ENCODE measurements at regions not wholly inside any gene's neighbourhood (a gene's known extent, or its start where the extent isn't known, plus 50 kb on each side); places are given as distances from the start of the nearest gene placed in this dataset.
"Not testable (repeated sequence)": the region's sequence is repeated elsewhere in the genome, so short reads cannot be mapped to it uniquely, and the experiment has no call there.

GRCh38 chr14:27831978-27832377, 934.6 kb upstream of the FOXG1 start:
- not testable (repeated sequence) for H3K4me1 Mint-ChIP-seq; DNase-seq; H3K27me3 Mint-ChIP-seq; ATAC-seq; H3K36me3 Mint-ChIP-seq (ENCODE audit: low read depth); H3K4me3 Mint-ChIP-seq; H3K9me3 Mint-ChIP-seq; H3K27ac Mint-ChIP-seq

- H3K4me1 Mint-ChIP-seq; H3K36me3 Mint-ChIP-seq (ENCODE audit: low read depth): not testable (repeated sequence)
Observed at GRCh38 chr14:27833001-27833400, 933.6 kb upstream of the FOXG1 start.

GRCh38 chr14:27836386-27836785, 930.2 kb upstream of the FOXG1 start:
- no peak overlapping the region for H3K4me3 Mint-ChIP-seq
- H3K27me3 Mint-ChIP-seq, result no peaks in the 10 kb centered on the region
- H3K9me3 Mint-ChIP-seq, result no peaks in the 10 kb centered on the region
- H3K4me1 Mint-ChIP-seq, result no peaks in the 10 kb centered on the region
- H3K36me3 Mint-ChIP-seq (ENCODE audit: low read depth), result no peaks in the 10 kb centered on the region
- DNase-seq, result no peak
- no peak overlapping the region for H3K27ac Mint-ChIP-seq
- no peak for ATAC-seq

More at GRCh38 chr14:27833001-27833400, 933.6 kb upstream of the FOXG1 start:
- not testable (repeated sequence) for ATAC-seq, H3K27me3 Mint-ChIP-seq, H3K4me3 Mint-ChIP-seq, H3K27ac Mint-ChIP-seq, DNase-seq, H3K9me3 Mint-ChIP-seq

- Mint-ChIP-seq H3K4me3 (no peak overlapping the region), H3K27ac (no peak overlapping the region), H3K9me3 (peaks cover 13% of the 10 kb centered on the region), H3K27me3 (no peaks in the 10 kb centered on the region), H3K36me3 (ENCODE audit: low read depth) (no peaks in the 10 kb centered on the region), H3K4me1 (no peaks in the 10 kb centered on the region)
- no peak for ATAC-seq
- no peak for DNase-seq
Observed at GRCh38 chr14:27845241-27845850, 921.2 kb upstream of the FOXG1 start.

GRCh38 chr14:27845902-27846301, 920.7 kb upstream of the FOXG1 start:
- Mint-ChIP-seq H3K27ac (no peak overlapping the region), H3K27me3 (no peaks in the 10 kb centered on the region), H3K4me3 (no peak overlapping the region), H3K4me1 (no peaks in the 10 kb centered on the region), H3K36me3 (ENCODE audit: low read depth) (no peaks in the 10 kb centered on the region), H3K9me3 (peaks cover 13% of the 10 kb centered on the region)
- no peak for ATAC-seq
- no peak for DNase-seq

- H3K4me1 Mint-ChIP-seq; ATAC-seq; H3K27ac Mint-ChIP-seq; H3K27me3 Mint-ChIP-seq; DNase-seq; H3K36me3 Mint-ChIP-seq (ENCODE audit: low read depth); H3K4me3 Mint-ChIP-seq: not testable (repeated sequence)
- peaks cover 19% of the 10 kb centered on the region for H3K9me3 Mint-ChIP-seq
Observed at GRCh38 chr14:27847480-27847879, 919.1 kb upstream of the FOXG1 start.

- not testable (repeated sequence) for H3K4me1 Mint-ChIP-seq; ATAC-seq; H3K36me3 Mint-ChIP-seq (ENCODE audit: low read depth); H3K27me3 Mint-ChIP-seq; H3K27ac Mint-ChIP-seq; H3K4me3 Mint-ChIP-seq; DNase-seq
- peaks cover 23% of the 10 kb centered on the region for H3K9me3 Mint-ChIP-seq
Observed at GRCh38 chr14:27849193-27849592, 917.4 kb upstream of the FOXG1 start.

GRCh38 chr14:27862684-27863083, 903.9 kb upstream of the FOXG1 start:
- no peak overlapping the region for H3K27ac Mint-ChIP-seq

GRCh38 chr14:27863166-27863565, 903.4 kb upstream of the FOXG1 start:
- no peaks in the 10 kb centered on the region for H3K27me3 Mint-ChIP-seq
- H3K4me1 Mint-ChIP-seq, result no peaks in the 10 kb centered on the region
- no peak overlapping the region for H3K27ac Mint-ChIP-seq
- no peaks in the 10 kb centered on the region for H3K36me3 Mint-ChIP-seq (ENCODE audit: low read depth)
- DNase-seq (no peak), ATAC-seq (no peak)
- no peak overlapping the region for H3K4me3 Mint-ChIP-seq
- peaks cover 8% of the 10 kb centered on the region for H3K9me3 Mint-ChIP-seq

More at GRCh38 chr14:27862684-27863083, 903.9 kb upstream of the FOXG1 start:
- DNase-seq, result no peak
- Mint-ChIP-seq H3K4me3 (no peak overlapping the region), H3K9me3 (peaks cover 11% of the 10 kb centered on the region), H3K36me3 (ENCODE audit: low read depth) (no peaks in the 10 kb centered on the region), H3K27me3 (no peaks in the 10 kb centered on the region), H3K4me1 (no peaks in the 10 kb centered on the region)
- ATAC-seq, result no peak

GRCh38 chr14:27881063-27881462, 885.5 kb upstream of the FOXG1 start:
- Mint-ChIP-seq H3K9me3 (peaks cover 52% of the 10 kb centered on the region), H3K27ac (no peak overlapping the region), H3K27me3 (no peaks in the 10 kb centered on the region), H3K4me1 (no peaks in the 10 kb centered on the region), H3K36me3 (ENCODE audit: low read depth) (no peaks in the 10 kb centered on the region), H3K4me3 (no peak overlapping the region)
- DNase-seq (no peak), ATAC-seq (no peak)

- Mint-ChIP-seq H3K27ac (no peak overlapping the region), H3K4me1 (no peaks in the 10 kb centered on the region), H3K27me3 (no peaks in the 10 kb centered on the region), H3K4me3 (no peak overlapping the region), H3K36me3 (ENCODE audit: low read depth) (no peaks in the 10 kb centered on the region), H3K9me3 (peaks cover 52% of the 10 kb centered on the region)
- DNase-seq, result no peak
- ATAC-seq, result no peak
Observed at GRCh38 chr14:27881646-27882045, 884.9 kb upstream of the FOXG1 start.

GRCh38 chr14:27886256-27886655, 880.3 kb upstream of the FOXG1 start:
- ATAC-seq (no peak), DNase-seq (no peak)
- Mint-ChIP-seq H3K27ac (no peak overlapping the region), H3K9me3 (peaks cover 26% of the 10 kb centered on the region), H3K27me3 (no peaks in the 10 kb centered on the region), H3K4me1 (no peaks in the 10 kb centered on the region), H3K4me3 (no peak overlapping the region), H3K36me3 (ENCODE audit: low read depth) (no peaks in the 10 kb centered on the region)

- no peaks in the 10 kb centered on the region for H3K4me1 Mint-ChIP-seq
- H3K27ac Mint-ChIP-seq, result no peak overlapping the region
- ATAC-seq (no peak), DNase-seq (no peak)
- H3K36me3 Mint-ChIP-seq (ENCODE audit: low read depth), result no peaks in the 10 kb centered on the region
- no peak overlapping the region for H3K4me3 Mint-ChIP-seq
- peaks cover 15% of the 10 kb centered on the region for H3K9me3 Mint-ChIP-seq
- no peaks in the 10 kb centered on the region for H3K27me3 Mint-ChIP-seq
Observed at GRCh38 chr14:27890259-27890658, 876.3 kb upstream of the FOXG1 start.

- H3K27me3 Mint-ChIP-seq; ATAC-seq; DNase-seq; H3K27ac Mint-ChIP-seq; H3K4me1 Mint-ChIP-seq; H3K9me3 Mint-ChIP-seq; H3K36me3 Mint-ChIP-seq (ENCODE audit: low read depth); H3K4me3 Mint-ChIP-seq: not testable (repeated sequence)
Observed at GRCh38 chr14:27908484-27908883, 858.1 kb upstream of the FOXG1 start.

GRCh38 chr14:27916326-27916725, 850.3 kb upstream of the FOXG1 start:
- H3K27me3 Mint-ChIP-seq, result no peaks in the 10 kb centered on the region
- DNase-seq, result no peak
- peaks cover under 1% of the 10 kb centered on the region for H3K9me3 Mint-ChIP-seq
- H3K4me1 Mint-ChIP-seq, result no peaks in the 10 kb centered on the region
- no peak overlapping the region for H3K4me3 Mint-ChIP-seq
- H3K27ac Mint-ChIP-seq, result no peak overlapping the region
- no peak for ATAC-seq
- no peaks in the 10 kb centered on the region for H3K36me3 Mint-ChIP-seq (ENCODE audit: low read depth)

- no peak overlapping the region for H3K4me3 Mint-ChIP-seq
- H3K36me3 Mint-ChIP-seq (ENCODE audit: low read depth), result no peaks in the 10 kb centered on the region
- H3K27ac Mint-ChIP-seq, result no peak overlapping the region
- ATAC-seq (no peak), DNase-seq (no peak)
- H3K27me3 Mint-ChIP-seq, result no peaks in the 10 kb centered on the region
- peaks cover 10% of the 10 kb centered on the region for H3K9me3 Mint-ChIP-seq
- no peaks in the 10 kb centered on the region for H3K4me1 Mint-ChIP-seq
Observed at GRCh38 chr14:27917896-27918295, 848.7 kb upstream of the FOXG1 start.
